ENCODE measurements at regions not wholly inside any gene's neighbourhood (a gene's known extent, or its start where the extent isn't known, plus 50 kb on each side); places are given as distances from the start of the nearest gene placed in this dataset.

GRCh38 chr6:109916759-109917158 is 61.4 kb upstream of the GPR6 start:
- no peaks in the 10 kb centered on the region for H3K4me1 ChIP-seq (ENCODE audit: control insufficient read depth, insufficient read depth, low read length)
- no peak overlapping the region for H3K4me3 ChIP-seq (ENCODE audit: low read depth, low read length)
- no peaks in the 10 kb centered on the region for H3K9me3 ChIP-seq (ENCODE audit: control insufficient read depth, insufficient read depth, low read depth, low read length)
- no peak overlapping the region for H3K27ac ChIP-seq (ENCODE audit: extremely low read depth, low read depth, low read length)
- ChIA-PET CTCF (interaction anchor here (0.7 kb wide), 1 partner anchor 15 kb away, joined by 4 read pairs; no protein-coding TSS in a partner anchor), POLR2A (no interaction called here)
- TF ChIP-seq ZBTB48 (tag by site-specific recombination; IDR thresholded peaks at IDR 0.05) = no peak
- TF ChIP-seq ZNF426 (tag by site-specific recombination; IDR thresholded peaks at IDR 0.05) = no peak
- TF ChIP-seq ZNF155 (tag by site-specific recombination; IDR thresholded peaks at IDR 0.05) = no peak
- no peak for TF ChIP-seq OVOL3 (tag by site-specific recombination; IDR thresholded peaks at IDR 0.05)
- no peak for TF ChIP-seq ZNF660 (tag by site-specific recombination; IDR thresholded peaks at IDR 0.05)
- no peak for TF ChIP-seq ZNF473 (tag by site-specific recombination; IDR thresholded peaks at IDR 0.05)
- TF ChIP-seq ZNF214 (tag by site-specific recombination; IDR thresholded peaks at IDR 0.05; ENCODE audit: borderline replicate concordance) = no peak
- no peaks in the 10 kb centered on the region for H3K36me3 ChIP-seq (ENCODE audit: control insufficient read depth in 2 of 2, insufficient read depth in 1 of 2, low read length in 2 of 2)

- H3K36me3 ChIP-seq (ENCODE audit: control insufficient read depth in 2 of 2, insufficient read depth in 1 of 2, low read length in 2 of 2) = no peaks in the 10 kb centered on the region
- CTCF ChIA-PET = interaction anchor here (0.7 kb wide), 1 partner anchor 188 kb away, joined by 4 read pairs; no protein-coding TSS in a partner anchor
- H3K27ac ChIP-seq (ENCODE audit: extremely low read depth, low read depth, low read length) = no peak overlapping the region
- H3K4me3 ChIP-seq (ENCODE audit: low read depth, low read length) = no peak overlapping the region
- TF ChIP-seq ZNF596 (tag by site-specific recombination; IDR thresholded peaks at IDR 0.05) (no peak), KLF10 (tag by site-specific recombination; IDR thresholded peaks at IDR 0.05) (no peak), ZNF521 (tag by site-specific recombination; IDR thresholded peaks at IDR 0.05) (no peak), KLF7 (tag by site-specific recombination; IDR thresholded peaks at IDR 0.05; ENCODE audit: borderline replicate concordance) (no peak), ZNF266 (tag by site-specific recombination; IDR thresholded peaks at IDR 0.05; ENCODE audit: low read depth) (no peak), ZBTB8A (tag by site-specific recombination; IDR thresholded peaks at IDR 0.05) (no peak), GLI4 (tag by site-specific recombination; IDR thresholded peaks at IDR 0.05) (no peak), ZIC2 (tag by site-specific recombination; IDR thresholded peaks at IDR 0.05) (no peak), GLIS1 (tag by site-specific recombination; IDR thresholded peaks at IDR 0.05) (no peak), SALL2 (tag by site-specific recombination; IDR thresholded peaks at IDR 0.05; ENCODE audit: borderline replicate concordance) (no peak), ZNF221 (tag by site-specific recombination; IDR thresholded peaks at IDR 0.05; ENCODE audit: borderline replicate concordance) (no peak), ZBTB26 (tag by site-specific recombination; optimal IDR thresholded peaks at IDR 0.05) (no peak)
- H3K4me1 ChIP-seq (ENCODE audit: control insufficient read depth, insufficient read depth, low read length) = no peaks in the 10 kb centered on the region
- POLR2A ChIA-PET = no interaction called here
- no peaks in the 10 kb centered on the region for H3K9me3 ChIP-seq (ENCODE audit: control insufficient read depth, insufficient read depth, low read depth, low read length)
Observed at GRCh38 chr6:109918227-109918626, 59.9 kb upstream of the GPR6 start.

- no peaks in the 10 kb centered on the region for H3K36me3 ChIP-seq (ENCODE audit: control insufficient read depth in 2 of 2, insufficient read depth in 1 of 2, low read length in 2 of 2)
- TF ChIP-seq ZNF23 (tag by site-specific recombination; IDR thresholded peaks at IDR 0.05; ENCODE audit: borderline replicate concordance) (no peak), ZNF175 (tag by site-specific recombination; IDR thresholded peaks at IDR 0.05) (no peak), ZSCAN16 (tag by site-specific recombination; IDR thresholded peaks at IDR 0.05) (no peak), GLIS2 (tag by site-specific recombination; IDR thresholded peaks at IDR 0.05) (no peak), ZNF391 (tag by site-specific recombination; IDR thresholded peaks at IDR 0.05; ENCODE audit: borderline replicate concordance, low read depth) (no peak), ZNF624 (tag by site-specific recombination; IDR thresholded peaks at IDR 0.05) (no peak), ZBTB8A (tag by site-specific recombination; IDR thresholded peaks at IDR 0.05) (no peak), ZIC2 (tag by site-specific recombination; IDR thresholded peaks at IDR 0.05) (no peak), ZNF561 (tag by site-specific recombination; IDR thresholded peaks at IDR 0.05; ENCODE audit: borderline replicate concordance) (no peak), ZNF623 (tag by site-specific recombination; IDR thresholded peaks at IDR 0.05) (no peak), ZNF354C (tag by site-specific recombination; IDR thresholded peaks at IDR 0.05; ENCODE audit: borderline replicate concordance, low read depth) (no peak)
- H3K9me3 ChIP-seq (ENCODE audit: control insufficient read depth, insufficient read depth, low read depth, low read length) = no peaks in the 10 kb centered on the region
- H3K27ac ChIP-seq (ENCODE audit: extremely low read depth, low read depth, low read length) = no peak overlapping the region
- ChIA-PET CTCF (no interaction called here), POLR2A (no interaction called here)
- H3K4me3 ChIP-seq (ENCODE audit: low read depth, low read length) = no peak overlapping the region
- no peaks in the 10 kb centered on the region for H3K4me1 ChIP-seq (ENCODE audit: control insufficient read depth, insufficient read depth, low read length)
Observed at GRCh38 chr6:109920911-109921310, 57.2 kb upstream of the GPR6 start.

Data from HEK293 (cell line).